ENCODE measurements at regions not wholly inside any gene's neighbourhood (a gene's known extent, or its start where the extent isn't known, plus 50 kb on each side); places are given as distances from the start of the nearest gene placed in this dataset.

DNA sequence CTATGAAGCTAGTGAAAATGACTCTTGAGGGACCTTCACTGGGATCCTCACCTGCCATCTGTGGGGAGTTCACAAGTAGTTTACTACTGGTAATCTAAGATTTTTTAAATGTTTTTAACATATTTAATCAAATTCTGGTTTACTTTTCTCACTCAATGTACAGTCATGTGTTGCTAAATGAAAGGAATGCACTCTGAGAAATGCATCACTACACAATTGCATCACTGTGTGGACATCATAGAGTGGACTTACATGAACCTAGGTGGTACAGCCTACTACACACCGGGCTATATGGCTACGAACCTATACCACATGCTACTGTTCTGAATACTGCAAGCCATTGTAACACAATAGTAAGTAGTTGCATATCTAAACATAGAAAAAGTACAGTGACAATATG lies 528.0 kb downstream of the BCL11A start:
- no peaks in the 10 kb centered on the region for H3K27me3 Mint-ChIP-seq
- H3K4me3 Mint-ChIP-seq = no peak overlapping the region
- peaks cover 7% of the 10 kb centered on the region for H3K4me1 Mint-ChIP-seq (ENCODE audit: low read depth)
- H3K9me3 Mint-ChIP-seq = peaks cover 2% of the 10 kb centered on the region
- H3K27ac Mint-ChIP-seq = no peak overlapping the region
- H3K36me3 Mint-ChIP-seq (ENCODE audit: low read depth) = no peaks in the 10 kb centered on the region

DNA sequence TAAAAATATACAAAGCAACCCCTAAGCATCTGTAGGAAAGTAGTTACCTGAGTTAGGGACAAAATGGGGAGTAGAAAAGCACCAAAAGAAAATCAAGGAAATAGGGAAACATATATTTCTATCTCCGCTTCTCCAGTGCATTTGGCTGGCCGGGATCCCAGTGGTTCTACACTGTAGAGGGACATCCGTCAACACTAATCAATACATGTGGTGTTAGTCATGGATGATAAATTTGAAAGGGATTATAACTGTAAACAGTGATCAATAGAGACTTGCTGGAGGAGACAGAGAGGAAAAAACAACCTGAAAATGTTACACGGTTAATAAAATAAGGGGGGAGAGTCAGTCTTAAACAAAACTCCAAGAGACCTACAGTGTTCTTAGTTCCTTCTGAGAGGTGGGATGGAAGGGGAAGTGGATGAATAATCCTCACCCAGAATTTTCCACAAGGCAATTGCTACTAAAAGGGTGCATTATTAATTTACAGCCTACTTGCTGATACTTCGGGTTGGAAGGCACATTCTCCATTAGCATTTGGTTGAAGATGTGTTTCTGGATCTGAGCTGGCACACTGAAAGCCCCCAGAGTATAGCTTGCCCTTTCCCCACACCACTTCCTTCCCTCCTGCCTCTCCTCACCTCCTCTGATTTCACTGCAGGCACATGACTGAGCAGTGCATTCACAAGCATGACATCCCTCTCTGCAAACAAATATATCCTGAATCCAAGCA lies 530.0 kb downstream of the BCL11A start:
- peaks cover 7% of the 10 kb centered on the region for H3K4me1 Mint-ChIP-seq (ENCODE audit: low read depth)
- H3K36me3 Mint-ChIP-seq (ENCODE audit: low read depth) = no peaks in the 10 kb centered on the region
- no peak overlapping the region for H3K4me3 Mint-ChIP-seq
- H3K27me3 Mint-ChIP-seq = peaks cover 3% of the 10 kb centered on the region
- peaks cover 7% of the 10 kb centered on the region for H3K9me3 Mint-ChIP-seq
- H3K27ac Mint-ChIP-seq = no peak overlapping the region

- H3K27ac Mint-ChIP-seq = no peak overlapping the region
- H3K4me1 Mint-ChIP-seq (ENCODE audit: low read depth) = no peaks in the 10 kb centered on the region
- no peak overlapping the region for H3K4me3 Mint-ChIP-seq
- no peaks in the 10 kb centered on the region for H3K36me3 Mint-ChIP-seq (ENCODE audit: low read depth)
- no peaks in the 10 kb centered on the region for H3K27me3 Mint-ChIP-seq
- H3K9me3 Mint-ChIP-seq = no peaks in the 10 kb centered on the region
Measured at GRCh38 chr2:60007671-60008070, 545.8 kb downstream of the BCL11A start.

- Mint-ChIP-seq H3K27ac (no peak overlapping the region), H3K4me1 (ENCODE audit: low read depth) (no peaks in the 10 kb centered on the region), H3K36me3 (ENCODE audit: low read depth) (no peaks in the 10 kb centered on the region), H3K4me3 (no peak overlapping the region), H3K9me3 (no peaks in the 10 kb centered on the region), H3K27me3 (no peaks in the 10 kb centered on the region)
Measured at GRCh38 chr2:60003076-60003475, 550.4 kb downstream of the BCL11A start.

DNA sequence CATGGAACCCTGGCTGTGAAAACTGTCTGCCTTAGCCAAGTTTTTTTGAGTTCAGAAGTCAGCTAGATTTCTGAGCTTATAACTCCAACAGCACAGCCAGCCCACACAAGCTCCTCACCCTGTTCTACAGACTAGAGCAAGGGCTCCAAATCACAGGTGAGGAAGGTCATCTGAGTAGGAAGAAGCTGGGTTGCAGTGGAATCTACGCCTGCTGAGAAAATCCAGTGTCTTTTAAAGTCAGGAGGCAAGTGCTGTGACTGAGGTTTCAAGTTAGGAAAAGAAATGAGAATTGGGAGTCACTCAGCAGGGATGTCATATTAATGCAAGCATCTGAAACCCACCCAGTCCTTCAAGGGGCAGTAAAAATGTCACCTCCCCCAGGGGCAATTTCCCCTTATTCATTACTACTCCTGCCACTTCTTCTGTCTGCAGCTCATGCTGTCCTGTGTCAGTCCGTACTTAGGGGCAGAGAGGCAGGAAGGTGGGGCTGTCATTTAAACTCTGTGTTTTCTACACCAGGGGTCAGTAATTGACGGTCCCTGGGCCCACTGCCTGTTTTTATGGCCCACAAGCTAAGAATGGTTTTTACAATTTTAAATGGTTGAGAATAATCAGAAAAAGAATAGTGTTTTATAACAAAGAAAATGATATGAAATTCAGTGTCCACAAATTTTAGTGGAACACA lies 551.1 kb downstream of the BCL11A start:
- Mint-ChIP-seq H3K4me3 (no peak overlapping the region), H3K4me1 (ENCODE audit: low read depth) (no peaks in the 10 kb centered on the region), H3K9me3 (no peaks in the 10 kb centered on the region), H3K27ac (no peak overlapping the region), H3K36me3 (ENCODE audit: low read depth) (no peaks in the 10 kb centered on the region), H3K27me3 (no peaks in the 10 kb centered on the region)

GRCh38 chr2:60000686-60001085 lies 552.8 kb downstream of the BCL11A start:
- no peaks in the 10 kb centered on the region for H3K9me3 Mint-ChIP-seq
- H3K27me3 Mint-ChIP-seq = no peaks in the 10 kb centered on the region
- H3K4me3 Mint-ChIP-seq = no peak overlapping the region
- H3K36me3 Mint-ChIP-seq (ENCODE audit: low read depth) = no peaks in the 10 kb centered on the region
- H3K27ac Mint-ChIP-seq = no peak overlapping the region
- H3K4me1 Mint-ChIP-seq (ENCODE audit: low read depth) = no peaks in the 10 kb centered on the region

- Mint-ChIP-seq H3K4me1 (ENCODE audit: low read depth) (no peaks in the 10 kb centered on the region), H3K9me3 (no peaks in the 10 kb centered on the region), H3K4me3 (no peak overlapping the region), H3K36me3 (ENCODE audit: low read depth) (no peaks in the 10 kb centered on the region), H3K27me3 (no peaks in the 10 kb centered on the region), H3K27ac (no peak overlapping the region)
Measured at GRCh38 chr2:59998324-59998723, 555.1 kb downstream of the BCL11A start.

DNA sequence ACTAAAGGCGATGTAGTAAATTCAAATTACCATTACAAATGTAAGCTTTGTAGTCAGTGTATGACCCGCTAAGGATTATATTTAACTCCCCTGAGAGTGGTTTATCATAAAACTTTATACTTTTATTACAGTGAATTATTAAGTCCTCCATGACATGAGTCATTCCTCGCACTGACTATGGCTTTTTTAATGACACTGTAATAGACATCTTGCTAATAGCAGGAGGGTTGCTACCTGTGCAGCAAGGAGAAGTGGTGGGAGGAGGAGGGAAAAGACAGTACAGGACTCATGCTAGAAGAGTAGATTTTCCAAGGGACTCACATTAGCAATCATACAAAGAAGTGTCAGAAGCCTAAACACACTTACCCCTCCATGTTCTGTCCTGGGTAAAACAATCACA lies 556.1 kb downstream of the BCL11A start:
- H3K36me3 Mint-ChIP-seq (ENCODE audit: low read depth) = no peaks in the 10 kb centered on the region
- H3K27ac Mint-ChIP-seq = no peak overlapping the region

GRCh38 chr2:59996855-59997254 lies 556.6 kb downstream of the BCL11A start:
- H3K9me3 Mint-ChIP-seq = no peaks in the 10 kb centered on the region
- H3K4me1 Mint-ChIP-seq (ENCODE audit: low read depth) = no peaks in the 10 kb centered on the region
- H3K27me3 Mint-ChIP-seq = no peaks in the 10 kb centered on the region
- H3K27ac Mint-ChIP-seq = no peak overlapping the region
- H3K36me3 Mint-ChIP-seq (ENCODE audit: low read depth) = no peaks in the 10 kb centered on the region
- H3K4me3 Mint-ChIP-seq = no peak overlapping the region

More for the DNA sequence above, 556.1 kb downstream of the BCL11A start:
- H3K9me3 Mint-ChIP-seq = no peaks in the 10 kb centered on the region
- no peaks in the 10 kb centered on the region for H3K27me3 Mint-ChIP-seq
- H3K4me1 Mint-ChIP-seq (ENCODE audit: low read depth) = no peaks in the 10 kb centered on the region
- no peak overlapping the region for H3K4me3 Mint-ChIP-seq

- no peaks in the 10 kb centered on the region for H3K9me3 Mint-ChIP-seq
- H3K27ac Mint-ChIP-seq = no peak overlapping the region
- no peaks in the 10 kb centered on the region for H3K27me3 Mint-ChIP-seq
- H3K4me1 Mint-ChIP-seq (ENCODE audit: low read depth) = no peaks in the 10 kb centered on the region
- no peaks in the 10 kb centered on the region for H3K36me3 Mint-ChIP-seq (ENCODE audit: low read depth)
- H3K4me3 Mint-ChIP-seq = no peak overlapping the region
Measured at GRCh38 chr2:59993726-59994125, 559.7 kb downstream of the BCL11A start.

GRCh38 chr2:59988341-59988740 lies 565.1 kb downstream of the BCL11A start:
- Mint-ChIP-seq H3K4me3 (no peak overlapping the region), H3K27me3 (no peaks in the 10 kb centered on the region), H3K4me1 (ENCODE audit: low read depth) (no peaks in the 10 kb centered on the region), H3K27ac (no peak overlapping the region), H3K36me3 (ENCODE audit: low read depth) (no peaks in the 10 kb centered on the region), H3K9me3 (no peaks in the 10 kb centered on the region)

- Mint-ChIP-seq H3K27me3 (no peaks in the 10 kb centered on the region), H3K36me3 (ENCODE audit: low read depth) (no peaks in the 10 kb centered on the region)
Measured at GRCh38 chr2:59986511-59986910, 566.9 kb downstream of the BCL11A start.

GRCh38 chr2:59985923-59986322 lies 567.5 kb downstream of the BCL11A start:
- H3K4me3 Mint-ChIP-seq = no peak overlapping the region
- H3K9me3 Mint-ChIP-seq = no peaks in the 10 kb centered on the region
- no peaks in the 10 kb centered on the region for H3K27me3 Mint-ChIP-seq
- no peaks in the 10 kb centered on the region for H3K4me1 Mint-ChIP-seq (ENCODE audit: low read depth)
- no peaks in the 10 kb centered on the region for H3K36me3 Mint-ChIP-seq (ENCODE audit: low read depth)
- no peak overlapping the region for H3K27ac Mint-ChIP-seq

More at GRCh38 chr2:59986511-59986910, 566.9 kb downstream of the BCL11A start:
- no peaks in the 10 kb centered on the region for H3K4me1 Mint-ChIP-seq (ENCODE audit: low read depth)
- H3K4me3 Mint-ChIP-seq = no peak overlapping the region
- no peak overlapping the region for H3K27ac Mint-ChIP-seq
- H3K9me3 Mint-ChIP-seq = no peaks in the 10 kb centered on the region

- H3K27ac Mint-ChIP-seq = no peak overlapping the region
- H3K4me3 Mint-ChIP-seq = no peak overlapping the region
- no peaks in the 10 kb centered on the region for H3K4me1 Mint-ChIP-seq (ENCODE audit: low read depth)
- H3K9me3 Mint-ChIP-seq = no peaks in the 10 kb centered on the region
- H3K27me3 Mint-ChIP-seq = no peaks in the 10 kb centered on the region
- H3K36me3 Mint-ChIP-seq (ENCODE audit: low read depth) = no peaks in the 10 kb centered on the region
Measured at GRCh38 chr2:59974051-59974766, 579.2 kb downstream of the BCL11A start.

DNA sequence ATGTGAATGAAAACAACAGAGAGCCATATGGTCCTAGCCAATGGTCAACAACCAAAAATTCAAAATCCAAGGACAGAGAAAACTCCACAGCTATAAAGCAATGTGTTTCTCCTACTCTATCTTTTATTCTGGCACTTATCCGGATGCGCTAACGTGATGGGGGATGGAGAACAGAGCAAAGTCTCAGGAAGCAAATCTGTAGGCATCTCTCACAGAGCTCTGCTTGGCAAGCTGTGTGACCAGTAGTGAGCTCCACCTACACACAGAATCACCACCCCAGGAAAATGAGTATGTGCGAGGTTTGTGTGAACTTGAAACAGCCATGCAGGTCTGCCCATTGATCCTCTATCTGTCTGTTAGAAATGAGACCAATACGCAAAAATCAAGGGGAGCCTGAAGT lies 584.3 kb downstream of the BCL11A start:
- no peaks in the 10 kb centered on the region for H3K4me1 Mint-ChIP-seq (ENCODE audit: low read depth)
- no peak overlapping the region for H3K4me3 Mint-ChIP-seq
- no peaks in the 10 kb centered on the region for H3K36me3 Mint-ChIP-seq (ENCODE audit: low read depth)
- no peaks in the 10 kb centered on the region for H3K27me3 Mint-ChIP-seq
- H3K27ac Mint-ChIP-seq = no peak overlapping the region
- H3K9me3 Mint-ChIP-seq = no peaks in the 10 kb centered on the region
